ENCODE measurements at regions not wholly inside any gene's neighbourhood (a gene's known extent, or its start where the extent isn't known, plus 50 kb on each side); places are given as distances from the start of the nearest gene placed in this dataset.

DNA sequence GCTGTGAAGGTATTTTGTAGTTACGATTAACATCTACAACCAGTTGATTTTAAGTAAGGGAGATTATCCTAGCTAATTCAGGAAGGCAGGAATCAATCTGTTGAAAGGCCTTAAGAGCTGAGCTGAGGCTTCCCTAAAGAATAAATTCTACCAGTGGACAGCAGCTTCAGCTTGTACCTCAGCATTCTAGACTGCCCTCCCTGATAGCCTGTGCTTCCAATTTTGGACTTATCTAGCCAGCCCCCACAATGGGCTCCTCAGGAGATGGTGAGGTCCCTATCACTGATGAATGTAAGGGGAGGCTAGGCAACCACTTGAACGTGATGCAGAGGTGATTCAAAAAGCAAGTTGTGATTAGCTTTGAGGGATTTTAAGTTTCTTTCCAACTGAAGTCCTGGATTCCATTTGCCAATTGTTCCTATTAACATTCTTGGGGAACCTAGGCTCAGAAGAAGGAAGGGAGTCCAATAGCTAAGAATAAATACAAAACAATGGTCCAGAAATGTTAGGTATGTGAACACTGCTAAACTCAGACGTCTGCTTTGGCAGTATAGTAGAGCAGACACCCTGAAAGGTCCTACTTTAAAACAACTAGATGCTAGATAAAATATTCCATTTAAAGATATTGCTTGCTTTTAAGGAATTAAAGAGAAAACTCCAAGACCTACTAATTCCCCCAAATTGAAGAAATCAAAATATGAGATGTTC is 404.3 kb upstream of the TENM4 start:
- H3K4me3 ChIP-seq (replicated peaks; ENCODE audit: low read depth, low read length), result no peak overlapping the region
- TF ChIP-seq, protein P1, sequence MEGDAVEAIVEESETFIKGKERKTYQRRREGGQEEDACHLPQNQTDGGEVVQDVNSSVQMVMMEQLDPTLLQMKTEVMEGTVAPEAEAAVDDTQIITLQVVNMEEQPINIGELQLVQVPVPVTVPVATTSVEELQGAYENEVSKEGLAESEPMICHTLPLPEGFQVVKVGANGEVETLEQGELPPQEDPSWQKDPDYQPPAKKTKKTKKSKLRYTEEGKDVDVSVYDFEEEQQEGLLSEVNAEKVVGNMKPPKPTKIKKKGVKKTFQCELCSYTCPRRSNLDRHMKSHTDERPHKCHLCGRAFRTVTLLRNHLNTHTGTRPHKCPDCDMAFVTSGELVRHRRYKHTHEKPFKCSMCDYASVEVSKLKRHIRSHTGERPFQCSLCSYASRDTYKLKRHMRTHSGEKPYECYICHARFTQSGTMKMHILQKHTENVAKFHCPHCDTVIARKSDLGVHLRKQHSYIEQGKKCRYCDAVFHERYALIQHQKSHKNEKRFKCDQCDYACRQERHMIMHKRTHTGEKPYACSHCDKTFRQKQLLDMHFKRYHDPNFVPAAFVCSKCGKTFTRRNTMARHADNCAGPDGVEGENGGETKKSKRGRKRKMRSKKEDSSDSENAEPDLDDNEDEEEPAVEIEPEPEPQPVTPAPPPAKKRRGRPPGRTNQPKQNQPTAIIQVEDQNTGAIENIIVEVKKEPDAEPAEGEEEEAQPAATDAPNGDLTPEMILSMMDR (IDR thresholded peaks at IDR 0.05; ENCODE audit: low read depth, low read length, missing control alignments), result no peak
- DNase-seq (ENCODE audit: extremely low read depth, low read depth), result no peak

DNA sequence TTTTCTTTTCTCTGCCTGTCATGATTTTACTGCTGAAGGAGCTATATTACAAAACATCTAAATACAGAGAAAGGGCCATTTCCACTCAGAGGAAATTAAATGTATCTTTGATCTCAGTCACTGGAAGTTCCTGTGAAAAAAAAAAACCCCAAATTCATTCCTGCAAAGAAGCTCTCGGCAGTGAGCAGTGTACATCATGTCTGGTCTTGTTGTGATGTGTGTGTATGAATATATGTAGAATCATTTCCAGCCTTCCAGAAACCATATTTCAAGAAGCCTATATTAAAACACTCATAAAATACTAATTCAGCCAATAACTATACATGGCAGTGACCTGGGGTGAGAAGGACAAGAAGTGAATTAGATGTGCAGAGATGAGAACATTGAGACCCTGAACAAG is 393.2 kb upstream of the TENM4 start:
- TF ChIP-seq, protein P1 (IDR thresholded peaks at IDR 0.05; ENCODE audit: low read depth, low read length, missing control alignments), result no peak
- H3K4me3 ChIP-seq (replicated peaks; ENCODE audit: low read depth, low read length), result no peak overlapping the region
- no peak for DNase-seq (ENCODE audit: extremely low read depth, low read depth)

DNA sequence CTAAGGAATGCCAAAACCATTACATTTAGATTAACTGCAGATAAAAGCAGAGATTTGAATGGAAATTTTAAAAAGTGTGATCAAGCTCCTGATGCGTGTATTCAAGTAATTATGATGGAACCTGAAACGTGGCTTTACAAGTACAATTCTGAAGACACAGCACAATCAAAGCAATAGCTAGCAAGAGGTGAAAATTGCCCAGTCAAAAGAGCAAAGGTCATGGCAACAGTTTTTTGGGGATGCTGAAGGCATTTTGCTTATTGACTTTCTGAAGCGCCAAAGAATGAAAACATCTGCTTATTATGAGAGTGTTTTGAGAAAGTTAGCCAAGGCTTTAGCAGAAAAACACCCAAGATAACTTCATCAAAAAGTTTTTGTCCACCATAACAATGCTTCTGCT is 389.6 kb upstream of the TENM4 start:
- TF ChIP-seq, protein P1 (IDR thresholded peaks at IDR 0.05; ENCODE audit: low read depth, low read length, missing control alignments), result no peak
- no peak overlapping the region for H3K4me3 ChIP-seq (replicated peaks; ENCODE audit: low read depth, low read length)

DNA sequence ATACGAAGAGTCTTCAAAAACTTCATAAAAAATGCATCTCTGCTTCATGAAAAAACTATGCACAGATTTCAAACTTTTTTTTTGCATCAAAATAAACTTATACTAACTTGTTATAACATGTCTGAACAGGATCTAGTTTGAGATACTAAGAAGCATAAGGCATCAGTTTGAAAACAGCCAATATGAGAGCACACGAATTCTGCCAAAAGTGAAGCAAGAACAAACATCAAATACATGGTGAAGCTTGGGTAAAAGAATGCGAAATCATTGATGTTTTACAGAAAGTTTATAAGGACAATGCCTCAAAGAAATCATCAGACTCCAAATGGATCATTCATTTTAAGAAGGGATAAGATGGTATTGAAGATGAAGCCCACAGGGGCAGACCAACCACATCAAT is 389.1 kb upstream of the TENM4 start:
- no peak overlapping the region for H3K4me3 ChIP-seq (replicated peaks; ENCODE audit: low read depth, low read length)
- TF ChIP-seq, protein P1 (IDR thresholded peaks at IDR 0.05; ENCODE audit: low read depth, low read length, missing control alignments), result no peak
- no peak for DNase-seq (ENCODE audit: extremely low read depth, low read depth)

More for the DNA sequence above, 389.6 kb upstream of the TENM4 start:
- DNase-seq (ENCODE audit: extremely low read depth, low read depth), result no peak

DNA sequence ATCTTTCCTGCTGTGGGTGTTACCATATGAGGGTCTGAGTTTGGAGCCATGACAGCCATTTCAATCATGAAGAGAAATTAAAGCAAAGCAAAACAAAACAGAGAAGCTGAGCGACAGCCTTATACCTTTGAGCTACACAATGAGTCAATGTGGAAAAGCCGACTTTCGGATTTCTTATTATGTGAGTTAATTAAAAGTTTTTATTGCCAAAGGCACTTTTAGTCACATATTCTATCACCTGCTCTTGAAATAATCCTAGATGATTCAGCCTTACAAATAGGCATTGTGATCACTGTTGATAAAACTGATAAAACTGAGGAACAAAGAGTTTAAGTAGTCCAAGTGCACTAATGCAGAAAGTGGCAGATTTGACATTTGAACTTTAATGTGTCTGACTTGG is 381.9 kb upstream of the TENM4 start:
- no peak overlapping the region for H3K4me3 ChIP-seq (replicated peaks; ENCODE audit: low read depth, low read length)
- DNase-seq (ENCODE audit: extremely low read depth, low read depth), result no peak
- TF ChIP-seq, protein P1 (IDR thresholded peaks at IDR 0.05; ENCODE audit: low read depth, low read length, missing control alignments), result no peak

DNA sequence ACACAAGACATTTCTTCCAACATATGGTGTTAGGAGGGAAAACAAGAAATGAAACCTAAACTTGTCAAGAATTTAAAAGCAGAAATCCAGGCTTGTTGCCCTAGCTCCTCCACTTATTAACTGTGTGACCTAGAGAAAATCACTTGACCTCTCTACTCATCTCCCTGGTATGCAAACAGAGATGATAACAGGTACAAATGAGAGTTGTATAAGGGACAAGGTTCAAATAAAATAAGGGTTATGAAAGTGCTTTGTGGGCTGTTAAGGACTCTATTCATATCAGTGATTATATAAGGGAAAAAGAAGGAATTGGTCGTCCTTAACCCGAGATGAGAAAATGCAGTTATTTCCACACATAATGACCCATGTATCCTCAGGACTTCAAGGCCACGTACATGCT is 372.7 kb upstream of the TENM4 start:
- H3K4me3 ChIP-seq (replicated peaks; ENCODE audit: low read depth, low read length), result no peak overlapping the region
- TF ChIP-seq, protein P1 (IDR thresholded peaks at IDR 0.05; ENCODE audit: low read depth, low read length, missing control alignments), result no peak
- no peak for DNase-seq (ENCODE audit: extremely low read depth, low read depth)

DNA sequence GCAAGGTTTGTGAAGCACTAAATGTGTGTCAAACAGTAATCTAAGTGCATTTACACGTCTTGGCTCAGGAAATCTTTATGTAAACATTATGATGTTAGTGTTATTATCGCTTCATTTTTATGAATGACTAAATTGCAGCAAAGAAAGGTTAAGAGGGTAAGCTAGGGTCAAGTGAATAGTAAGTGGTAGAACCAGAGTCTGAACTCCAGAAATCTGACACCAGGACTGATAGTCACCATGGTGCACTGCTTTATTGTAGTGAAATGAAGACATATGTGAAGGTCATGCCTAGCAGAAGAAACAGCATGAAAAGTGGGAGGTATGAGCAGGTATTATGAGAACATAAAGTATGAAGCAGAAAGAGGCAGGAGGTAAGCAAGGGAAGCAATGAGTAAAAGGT is 368.7 kb upstream of the TENM4 start:
- TF ChIP-seq, protein P1 (IDR thresholded peaks at IDR 0.05; ENCODE audit: low read depth, low read length, missing control alignments), result no peak
- no peak overlapping the region for H3K4me3 ChIP-seq (replicated peaks; ENCODE audit: low read depth, low read length)
- DNase-seq (ENCODE audit: extremely low read depth, low read depth), result no peak

All from HFF-Myc (cell line).